ENCODE measurements at regions not wholly inside any gene's neighbourhood (a gene's known extent, or its start where the extent isn't known, plus 50 kb on each side); places are given as distances from the start of the nearest gene placed in this dataset.

DNA sequence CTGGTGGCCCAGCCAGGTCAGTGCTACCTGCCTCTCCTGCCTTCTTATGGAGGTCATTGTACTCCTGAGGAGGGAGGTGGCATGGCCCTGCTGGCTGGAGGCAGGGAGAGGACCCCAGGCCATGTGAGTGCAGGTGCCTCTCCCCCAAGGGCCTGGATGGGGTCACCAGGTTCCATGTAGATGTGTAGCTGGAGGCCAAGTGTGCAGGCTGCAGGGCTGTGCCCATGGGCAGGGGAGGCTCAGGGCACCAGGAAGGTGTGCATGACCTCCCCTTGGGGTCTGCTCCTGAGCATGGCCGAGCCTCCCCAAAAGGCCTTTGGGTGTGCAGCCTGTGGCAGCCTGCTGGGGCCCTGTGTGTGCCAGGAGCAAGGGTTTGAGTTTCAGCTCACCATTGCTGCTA lies 128.1 kb upstream of the HDAC4 start:
- TF ChIP-seq POLR2A (IDR thresholded peaks at IDR 0.05), result no peak
- TF ChIP-seq, protein P1, sequence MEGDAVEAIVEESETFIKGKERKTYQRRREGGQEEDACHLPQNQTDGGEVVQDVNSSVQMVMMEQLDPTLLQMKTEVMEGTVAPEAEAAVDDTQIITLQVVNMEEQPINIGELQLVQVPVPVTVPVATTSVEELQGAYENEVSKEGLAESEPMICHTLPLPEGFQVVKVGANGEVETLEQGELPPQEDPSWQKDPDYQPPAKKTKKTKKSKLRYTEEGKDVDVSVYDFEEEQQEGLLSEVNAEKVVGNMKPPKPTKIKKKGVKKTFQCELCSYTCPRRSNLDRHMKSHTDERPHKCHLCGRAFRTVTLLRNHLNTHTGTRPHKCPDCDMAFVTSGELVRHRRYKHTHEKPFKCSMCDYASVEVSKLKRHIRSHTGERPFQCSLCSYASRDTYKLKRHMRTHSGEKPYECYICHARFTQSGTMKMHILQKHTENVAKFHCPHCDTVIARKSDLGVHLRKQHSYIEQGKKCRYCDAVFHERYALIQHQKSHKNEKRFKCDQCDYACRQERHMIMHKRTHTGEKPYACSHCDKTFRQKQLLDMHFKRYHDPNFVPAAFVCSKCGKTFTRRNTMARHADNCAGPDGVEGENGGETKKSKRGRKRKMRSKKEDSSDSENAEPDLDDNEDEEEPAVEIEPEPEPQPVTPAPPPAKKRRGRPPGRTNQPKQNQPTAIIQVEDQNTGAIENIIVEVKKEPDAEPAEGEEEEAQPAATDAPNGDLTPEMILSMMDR (IDR thresholded peaks at IDR 0.05), result no peak
- TF ChIP-seq POLR2AphosphoS5 (IDR thresholded peaks at IDR 0.05), result no peak
- no peak for TF ChIP-seq EP300 (IDR thresholded peaks at IDR 0.05)

All from suprapubic skin (tissue), 4 donors.